ENCODE measurements at regions not wholly inside any gene's neighbourhood (a gene's known extent, or its start where the extent isn't known, plus 50 kb on each side); places are given as distances from the start of the nearest gene placed in this dataset.

- no peak overlapping the region for H3K4me3 ChIP-seq (IDR thresholded peaks at IDR 0.05; ENCODE audit: insufficient read depth, low read depth, low read length)
- no peaks in the 10 kb centered on the region for H3K79me2 ChIP-seq (ENCODE audit: insufficient read depth, low read depth)
- H3K9ac ChIP-seq: no peak overlapping the region
- no peak overlapping the region for H2AFZ ChIP-seq (ENCODE audit: low read depth)
- no peak for TF ChIP-seq CTCF (conservative IDR thresholded peaks at IDR 0.05; ENCODE audit: low read depth, low read length)
- no peak overlapping the region for H3K4me2 ChIP-seq
- H3K27me3 ChIP-seq (ENCODE audit: insufficient read depth, low read depth): no peaks in the 10 kb centered on the region
- no peaks in the 10 kb centered on the region for H4K20me1 ChIP-seq (ENCODE audit: insufficient read depth)
- H3K27ac ChIP-seq: no peak overlapping the region
- peaks cover 5% of the 10 kb centered on the region for H3K4me1 ChIP-seq (ENCODE audit: low read depth, poor library complexity, severe bottlenecking)
- no peaks in the 10 kb centered on the region for H3K36me3 ChIP-seq (ENCODE audit: insufficient read depth)
These were observed 143.6 kb upstream of the STXBP5 start for GRCh38 chr6:147060636-147061035.

- H3K27ac ChIP-seq: no peak overlapping the region
- no peak overlapping the region for H3K9ac ChIP-seq
- H2AFZ ChIP-seq (ENCODE audit: low read depth): no peak overlapping the region
- H3K4me2 ChIP-seq: no peak overlapping the region
- no peaks in the 10 kb centered on the region for H3K27me3 ChIP-seq (ENCODE audit: insufficient read depth, low read depth)
- H3K36me3 ChIP-seq (ENCODE audit: insufficient read depth): no peaks in the 10 kb centered on the region
- H4K20me1 ChIP-seq (ENCODE audit: insufficient read depth): no peaks in the 10 kb centered on the region
- H3K79me2 ChIP-seq (ENCODE audit: insufficient read depth, low read depth): no peaks in the 10 kb centered on the region
- H3K4me1 ChIP-seq (ENCODE audit: low read depth, poor library complexity, severe bottlenecking): peaks cover 5% of the 10 kb centered on the region
- H3K4me3 ChIP-seq (IDR thresholded peaks at IDR 0.05; ENCODE audit: insufficient read depth, low read depth, low read length): no peak overlapping the region
- TF ChIP-seq CTCF (conservative IDR thresholded peaks at IDR 0.05; ENCODE audit: low read depth, low read length): no peak
These were observed 143.0 kb upstream of the STXBP5 start for GRCh38 chr6:147061252-147061651.

DNA sequence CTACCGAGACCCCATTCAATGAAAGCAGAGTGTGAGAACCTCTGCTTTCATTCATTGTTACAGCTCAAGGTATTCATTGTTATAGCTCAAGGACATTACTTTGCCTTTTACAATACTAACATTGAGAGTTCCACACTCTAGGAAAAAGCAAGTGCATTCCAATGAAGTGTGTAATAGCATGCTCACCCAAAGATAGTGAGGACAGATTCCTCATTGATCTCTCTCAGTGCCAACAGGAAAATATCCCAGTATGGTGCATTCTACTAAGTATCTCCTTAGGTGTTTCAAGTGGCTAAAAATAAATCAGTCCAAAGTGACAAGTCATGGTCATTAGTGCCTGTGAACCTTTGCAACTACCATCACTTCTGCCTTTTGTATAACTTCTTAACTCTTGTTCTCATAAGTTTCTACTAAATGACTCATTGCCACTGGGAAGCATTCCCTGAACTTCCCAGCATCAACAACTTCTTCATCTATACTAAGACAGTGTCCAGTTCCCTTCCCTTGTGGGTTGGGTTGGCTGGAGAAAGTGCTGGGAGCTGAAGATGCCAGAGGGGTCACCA is 140.7 kb upstream of the STXBP5 start:
- H3K36me3 ChIP-seq (ENCODE audit: insufficient read depth): no peaks in the 10 kb centered on the region
- no peak for TF ChIP-seq CTCF (conservative IDR thresholded peaks at IDR 0.05; ENCODE audit: low read depth, low read length)
- H3K4me1 ChIP-seq (ENCODE audit: low read depth, poor library complexity, severe bottlenecking): peaks cover 5% of the 10 kb centered on the region
- H3K27me3 ChIP-seq (ENCODE audit: insufficient read depth, low read depth): no peaks in the 10 kb centered on the region
- no peaks in the 10 kb centered on the region for H4K20me1 ChIP-seq (ENCODE audit: insufficient read depth)
- H3K79me2 ChIP-seq (ENCODE audit: insufficient read depth, low read depth): no peaks in the 10 kb centered on the region
- no peak overlapping the region for H3K9ac ChIP-seq
- no peak overlapping the region for H2AFZ ChIP-seq (ENCODE audit: low read depth)
- H3K27ac ChIP-seq: no peak overlapping the region
- no peak overlapping the region for H3K4me3 ChIP-seq (IDR thresholded peaks at IDR 0.05; ENCODE audit: insufficient read depth, low read depth, low read length)
- no peak overlapping the region for H3K4me2 ChIP-seq

DNA sequence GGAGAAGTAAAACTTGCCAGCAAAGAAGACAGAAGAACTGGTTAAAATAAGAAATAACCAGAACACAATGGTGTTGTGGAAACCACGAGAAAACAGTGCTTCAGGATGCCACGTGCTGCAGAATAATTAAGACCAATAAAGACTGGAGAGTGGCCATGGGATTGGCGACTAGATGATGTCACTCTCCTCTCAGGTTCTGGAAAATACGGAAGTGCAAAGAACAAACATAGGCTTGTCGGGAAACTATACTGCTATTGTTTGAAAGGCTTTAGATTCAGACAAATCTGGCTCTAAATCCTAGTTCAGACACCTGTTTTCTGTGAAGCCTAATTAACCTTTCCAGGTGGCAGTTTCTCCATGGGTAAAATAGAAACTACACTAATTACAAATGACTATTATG is 138.4 kb upstream of the STXBP5 start:
- no peak overlapping the region for H3K9ac ChIP-seq
- H4K20me1 ChIP-seq (ENCODE audit: insufficient read depth): no peaks in the 10 kb centered on the region
- H3K4me1 ChIP-seq (ENCODE audit: low read depth, poor library complexity, severe bottlenecking): peaks cover 5% of the 10 kb centered on the region
- H3K27ac ChIP-seq: no peak overlapping the region
- H3K27me3 ChIP-seq (ENCODE audit: insufficient read depth, low read depth): no peaks in the 10 kb centered on the region
- no peak overlapping the region for H3K4me3 ChIP-seq (IDR thresholded peaks at IDR 0.05; ENCODE audit: insufficient read depth, low read depth, low read length)
- no peak overlapping the region for H2AFZ ChIP-seq (ENCODE audit: low read depth)
- H3K79me2 ChIP-seq (ENCODE audit: insufficient read depth, low read depth): no peaks in the 10 kb centered on the region
- TF ChIP-seq CTCF (conservative IDR thresholded peaks at IDR 0.05; ENCODE audit: low read depth, low read length): no peak
- no peaks in the 10 kb centered on the region for H3K36me3 ChIP-seq (ENCODE audit: insufficient read depth)
- H3K4me2 ChIP-seq: no peak overlapping the region

Data from KMS-11 (cell line).